Thyroid gland (tissue), 4 donors: ENCODE measurements at regions not wholly inside any gene's neighbourhood (a gene's known extent, or its start where the extent isn't known, plus 50 kb on each side); places are given as distances from the start of the nearest gene placed in this dataset.

Experiments used
- DNase-seq, 2 donors: peaks; one replicate each; pipeline ENCODE4 v3.0.0-alpha.2; 2019
- H3K27ac ChIP-seq, 3 donors: fragments of 200-600 bp; sonication (generic); 1 replicate in 2 of 3; 2 replicates in 1 of 3; pipeline ENCODE4 v1.5.1; 2016 to 2019; ENCODE audit warnings: mild to moderate bottlenecking in 1 of 3, moderate library complexity in 1 of 3
- H3K27me3 ChIP-seq: fragments of 200-600 bp; sonication (generic); one replicate; pipeline ENCODE4 v1.5.1; 2019
- H3K36me3 ChIP-seq, 2 donors: fragments of 200-600 bp; sonication (generic); one replicate each; pipeline ENCODE4 v1.5.1; 2016 to 2019
- H3K4me1 ChIP-seq, 2 donors: fragments of 200-600 bp; sonication (generic); one replicate each; pipeline ENCODE4 v1.5.1; 2017 to 2019
- H3K4me3 ChIP-seq, 3 donors: fragments of 200-600 bp; sonication (generic); replicated peaks in 1 of 3; 1 replicate in 2 of 3; 2 replicates in 1 of 3; pipeline ENCODE4 v1.5.1; 2016; ENCODE audit warnings: mild to moderate bottlenecking in 1 of 3
- H3K9me3 ChIP-seq: fragments of 200-600 bp; sonication (generic); one replicate; pipeline ENCODE4 v1.5.1; 2017
- CTCF ChIP-seq, 6 experiments: fragments of 200-600 bp in 3 of 6; fragments of 450-650 bp in 3 of 6; sonication (generic) in 3 of 6; IDR thresholded peaks; one replicate each; pipeline ENCODE4 v1.5.1; 2016 to 2019; ENCODE audit warnings: antibody characterized with exemption in 6 of 6, mild to moderate bottlenecking in 2 of 6, inconsistent platforms in 1 of 6, moderate library complexity in 1 of 6
- POLR2A ChIP-seq, 2 donors: fragments of 450-650 bp; IDR thresholded peaks; one replicate each; pipeline ENCODE4 v1.6.1; 2017; ENCODE audit warnings: antibody characterized with exemption in 2 of 2, mild to moderate bottlenecking in 2 of 2, moderate library complexity in 1 of 2
- WGBS, 2 donors: methylation state at CpG; one replicate each; pipeline ENCODE4 v1.1.5; 2017; 5-methylcytosine and 5-hydroxymethylcytosine counted together
- intact Hi-C: fragments of 100-400 bp; cut with DNase I; formaldehyde crosslinking; loops from one replicate; pipeline ENCODE4 v1.15.1; 2023

- intact Hi-C loops: no loop called here
- H3K36me3 ChIP-seq: no peaks in the 10 kb centered on the region
- no peak for TF ChIP-seq POLR2A (IDR thresholded peaks at IDR 0.05)
- TF ChIP-seq CTCF (IDR thresholded peaks at IDR 0.05): no peak
- no peak for DNase-seq
- no peak overlapping the region for H3K4me3 ChIP-seq
- no peaks in the 10 kb centered on the region for H3K4me1 ChIP-seq
- H3K27me3 ChIP-seq: no peaks in the 10 kb centered on the region
- no peaks in the 10 kb centered on the region for H3K9me3 ChIP-seq
- H3K27ac ChIP-seq: no peak overlapping the region
- 82 to 91% methylated on average over 1 of the region's 1 CpG for WGBS, 2 donors
Observed at GRCh38 chr2:187920511-187920910, 366.3 kb upstream of the TFPI start.

GRCh38 chr2:187922846-187923245 lies 368.6 kb upstream of the TFPI start:
- intact Hi-C loops: no loop called here
- H3K36me3 ChIP-seq: no peaks in the 10 kb centered on the region
- no peaks in the 10 kb centered on the region for H3K4me1 ChIP-seq
- H3K4me3 ChIP-seq: no peak overlapping the region
- no peaks in the 10 kb centered on the region for H3K27me3 ChIP-seq
- TF ChIP-seq CTCF (IDR thresholded peaks at IDR 0.05) (no peak), POLR2A (IDR thresholded peaks at IDR 0.05) (no peak)
- WGBS, 2 donors: 89 to 94% methylated on average over 2 of the region's 2 CpGs
- DNase-seq: no peak
- no peaks in the 10 kb centered on the region for H3K9me3 ChIP-seq
- H3K27ac ChIP-seq: no peak overlapping the region

- Histone ChIP-seq H3K4me3 (no peak overlapping the region), H3K27me3 (no peaks in the 10 kb centered on the region), H3K4me1 (no peaks in the 10 kb centered on the region), H3K27ac (no peak overlapping the region), H3K9me3 (no peaks in the 10 kb centered on the region), H3K36me3 (no peaks in the 10 kb centered on the region)
- TF ChIP-seq CTCF (IDR thresholded peaks at IDR 0.05) (no peak), POLR2A (IDR thresholded peaks at IDR 0.05) (no peak)
- no peak for DNase-seq
- intact Hi-C loops: no loop called here
Observed at GRCh38 chr2:187924293-187924692, 367.4 kb upstream of the GULP1 start.

- H3K4me3 ChIP-seq: no peak overlapping the region
Observed at GRCh38 chr2:187934236-187934635, 357.4 kb upstream of the GULP1 start.

GRCh38 chr2:187934692-187935091 lies 357.0 kb upstream of the GULP1 start:
- Histone ChIP-seq H3K27me3 (no peaks in the 10 kb centered on the region), H3K4me1 (no peaks in the 10 kb centered on the region), H3K9me3 (no peaks in the 10 kb centered on the region), H3K36me3 (no peaks in the 10 kb centered on the region), H3K4me3 (no peak overlapping the region), H3K27ac (no peak overlapping the region)
- TF ChIP-seq CTCF (IDR thresholded peaks at IDR 0.05): no peak
- no peak for TF ChIP-seq POLR2A (IDR thresholded peaks at IDR 0.05)
- DNase-seq: no peak
- intact Hi-C loops: no loop called here
- 91 to 97% methylated on average over 2 to 4 of the region's 4 CpGs for WGBS, 2 donors

More at GRCh38 chr2:187934236-187934635, 357.4 kb upstream of the GULP1 start:
- H3K27ac ChIP-seq: no peak overlapping the region
- intact Hi-C loops: no loop called here
- DNase-seq: no peak
- TF ChIP-seq CTCF (IDR thresholded peaks at IDR 0.05): no peak
- TF ChIP-seq POLR2A (IDR thresholded peaks at IDR 0.05): no peak
- H3K36me3 ChIP-seq: no peaks in the 10 kb centered on the region
- H3K9me3 ChIP-seq: no peaks in the 10 kb centered on the region
- H3K4me1 ChIP-seq: no peaks in the 10 kb centered on the region
- WGBS, 2 donors: 82 to 89% methylated on average over 6 of the region's 6 CpGs
- H3K27me3 ChIP-seq: no peaks in the 10 kb centered on the region
